ENCODE measurements at regions not wholly inside any gene's neighbourhood (a gene's known extent, or its start where the extent isn't known, plus 50 kb on each side); places are given as distances from the start of the nearest gene placed in this dataset.

DNA sequence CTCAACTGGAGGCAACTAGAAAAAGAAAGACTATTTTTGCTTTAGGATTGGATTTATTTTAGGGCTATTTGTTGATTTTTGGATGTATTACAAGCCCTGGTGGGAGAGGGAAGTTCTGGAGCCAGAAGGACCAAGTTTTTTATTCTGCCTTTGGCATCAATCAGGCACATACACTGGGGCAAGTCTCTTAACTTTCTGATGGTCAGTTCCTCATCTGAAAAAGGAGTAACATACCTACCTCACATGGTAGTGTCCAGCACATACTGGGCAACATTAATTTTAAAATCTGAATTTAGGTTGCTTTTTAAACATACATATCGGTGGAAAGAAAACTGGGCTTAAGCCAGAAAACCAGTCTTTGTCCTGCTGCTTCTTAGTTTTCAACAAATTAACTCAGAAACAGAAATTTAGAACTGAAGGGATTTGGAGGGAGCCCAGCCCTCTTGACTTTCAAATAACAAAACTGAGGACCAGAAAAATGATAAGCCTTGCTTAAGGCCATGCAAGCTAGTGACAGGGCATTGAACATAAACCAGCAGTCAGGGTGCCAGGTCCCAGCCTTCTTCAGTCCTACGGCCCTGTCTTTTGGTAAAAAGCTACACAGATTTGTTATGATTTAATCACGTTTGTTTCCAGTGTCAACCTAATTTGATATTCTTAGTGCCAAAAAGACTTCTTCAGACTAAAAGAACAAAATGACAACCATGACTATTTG, 90.2 kb upstream of the SLC38A2 start:
- DNase-seq: no peak

DNA sequence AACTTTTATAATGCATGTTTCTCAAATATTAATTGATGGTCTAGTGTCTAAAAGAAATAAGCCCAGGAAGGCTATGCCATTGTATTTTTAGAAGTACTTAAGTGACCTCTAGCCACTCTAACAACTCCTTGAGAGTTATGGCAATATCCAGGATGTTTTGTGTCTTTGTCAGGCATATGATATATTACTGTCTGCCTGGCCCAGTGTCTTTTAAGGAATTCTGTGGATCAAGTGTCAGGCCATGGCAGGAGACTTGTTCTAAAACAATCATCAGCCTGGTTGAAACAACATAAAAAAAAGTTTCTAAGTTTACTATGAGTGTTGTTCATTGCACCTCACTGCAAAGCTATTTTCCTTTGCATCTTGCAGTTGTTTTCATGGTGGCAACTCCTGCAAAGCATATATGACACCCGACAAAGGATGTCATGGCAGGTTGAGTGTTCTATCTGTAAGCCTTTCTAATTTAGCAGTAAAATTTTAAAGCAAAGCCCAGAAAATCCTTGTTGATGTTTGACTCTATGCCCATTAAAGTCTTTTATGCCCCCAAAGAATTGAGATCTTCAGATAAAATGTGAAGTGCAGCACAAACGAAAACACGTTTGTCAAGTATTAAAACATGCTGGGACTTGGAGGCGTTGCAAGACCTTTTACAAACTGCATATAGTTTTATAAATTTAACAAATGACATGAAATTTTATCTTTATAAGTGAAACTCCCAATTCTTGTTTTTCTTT, 89.5 kb upstream of the SLC38A2 start:
- no peak for DNase-seq

DNA sequence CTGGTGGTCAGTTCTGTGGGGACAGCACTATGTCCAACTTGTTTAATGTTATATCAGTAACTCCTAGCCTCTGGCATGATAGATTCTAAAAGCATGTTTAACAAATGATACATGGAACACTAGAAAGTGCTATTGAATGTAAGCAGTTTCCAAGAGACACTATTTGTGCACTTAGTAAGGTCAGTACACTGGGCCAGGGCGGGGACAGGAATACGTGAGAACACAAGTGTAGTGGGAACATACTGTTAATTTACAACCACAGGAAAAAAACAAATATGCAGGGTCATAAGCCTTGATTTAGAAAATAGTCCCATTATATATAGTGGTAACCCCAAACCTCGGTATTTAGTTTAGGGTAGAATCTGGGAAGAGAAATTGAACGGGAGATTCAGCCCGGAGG, 88.9 kb upstream of the SLC38A2 start:
- DNase-seq: no peak

DNA sequence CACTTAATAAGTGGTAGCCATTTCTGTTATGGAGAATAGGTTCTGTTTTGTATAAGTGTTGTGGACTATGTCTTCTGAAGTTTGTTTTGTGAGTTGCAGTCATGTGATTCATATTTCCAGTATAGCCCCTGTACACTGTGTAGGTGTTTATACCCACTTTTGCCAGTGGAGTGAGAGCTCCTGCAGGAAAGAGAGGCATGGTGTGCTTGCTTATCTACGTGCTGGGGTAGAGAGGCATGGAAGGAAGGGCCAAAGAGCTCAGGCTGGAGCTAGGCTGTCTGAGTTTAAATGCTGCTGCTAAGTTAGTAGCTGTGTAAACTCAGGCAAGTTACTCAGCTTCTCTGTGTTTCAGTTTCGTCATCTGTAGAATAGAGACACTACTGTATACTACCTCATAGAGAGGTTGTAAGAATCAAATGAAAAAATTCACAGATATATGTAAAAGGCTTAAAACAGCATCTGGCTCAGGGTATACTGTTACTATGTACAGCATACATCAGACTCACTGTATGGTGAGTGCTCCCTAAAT, 88.2 kb upstream of the SLC38A2 start:
- no peak for DNase-seq

DNA sequence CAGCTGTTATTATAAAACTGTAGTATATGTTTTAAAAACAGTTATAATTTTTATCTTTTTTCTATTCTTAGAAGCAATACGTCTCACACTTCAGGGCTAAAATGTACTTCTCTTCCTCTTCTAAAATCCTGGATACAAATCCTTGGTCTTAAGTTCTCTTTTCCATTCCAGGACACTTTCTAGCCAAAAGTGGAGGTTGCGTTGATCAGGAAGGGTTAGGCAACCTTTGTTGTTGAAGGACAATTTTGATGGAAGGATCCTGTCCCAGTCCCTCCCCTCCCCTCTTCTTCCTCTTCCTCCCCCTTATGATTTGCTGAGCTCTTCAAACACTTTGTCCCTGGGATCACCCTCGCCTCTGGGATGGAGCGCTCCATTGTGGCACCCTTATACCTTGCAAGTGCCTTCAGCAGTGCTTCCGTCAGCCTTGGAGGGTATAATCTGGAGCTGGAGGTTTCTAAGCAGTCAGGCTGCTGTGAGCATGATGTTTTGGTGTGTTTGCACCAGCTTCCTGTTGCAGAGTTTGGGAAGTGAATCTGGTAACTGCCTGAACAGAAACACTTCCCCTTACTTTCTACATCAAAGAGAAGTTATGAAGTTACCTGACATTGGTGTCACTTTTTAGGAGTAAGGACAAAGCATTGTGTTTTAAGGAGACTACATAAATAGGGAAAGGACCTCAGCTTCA, 87.4 kb upstream of the SLC38A2 start:
- no peak for DNase-seq

DNA sequence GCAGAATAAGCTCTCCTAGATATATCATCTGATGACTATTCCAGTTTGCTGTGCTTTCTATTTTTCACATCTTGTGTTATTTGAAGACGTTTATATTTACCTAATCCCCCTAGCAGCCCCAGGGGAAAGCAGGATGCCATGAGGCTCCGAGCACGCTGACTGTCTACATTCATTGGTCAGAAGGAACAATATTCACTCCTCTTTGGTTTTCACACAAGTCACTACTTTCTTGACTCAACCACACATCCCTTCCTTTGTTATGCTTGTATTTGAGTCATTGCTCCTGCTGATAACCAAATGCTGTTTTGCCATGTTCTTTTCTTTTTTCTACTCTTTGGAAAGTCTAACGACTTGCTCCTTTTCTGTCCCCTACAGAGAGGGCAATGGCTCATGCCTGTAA, 86.5 kb upstream of the SLC38A2 start:
- no peak for DNase-seq

DNA sequence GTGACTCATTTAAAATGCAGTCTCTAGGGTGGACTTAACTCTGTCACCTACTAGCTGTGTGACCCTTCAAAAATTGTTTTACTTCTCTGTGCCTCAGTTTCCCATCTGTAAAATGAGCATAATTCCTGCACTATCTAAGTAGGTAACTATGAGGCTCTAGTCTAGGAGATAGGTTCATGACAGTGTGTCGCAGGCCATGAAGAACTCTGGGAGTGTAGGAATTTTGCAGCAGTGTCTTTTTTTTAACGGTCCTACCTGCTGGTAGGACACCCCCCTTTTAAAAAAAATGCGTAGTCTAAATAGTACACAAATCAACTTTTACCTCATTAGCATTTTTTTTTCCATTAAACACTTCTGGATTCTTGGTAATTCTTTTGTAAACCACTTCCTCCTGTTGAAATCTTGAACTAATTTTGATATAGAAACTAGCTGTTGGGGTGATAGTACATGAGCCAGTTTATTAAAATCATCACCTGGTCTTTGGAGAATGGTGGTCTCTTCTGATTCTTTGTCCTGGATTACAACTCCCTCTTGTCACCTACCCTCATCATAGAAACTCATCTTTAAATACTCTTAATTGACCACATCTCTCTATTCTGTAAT, 86.0 kb upstream of the SLC38A2 start:
- DNase-seq: no peak

DNA sequence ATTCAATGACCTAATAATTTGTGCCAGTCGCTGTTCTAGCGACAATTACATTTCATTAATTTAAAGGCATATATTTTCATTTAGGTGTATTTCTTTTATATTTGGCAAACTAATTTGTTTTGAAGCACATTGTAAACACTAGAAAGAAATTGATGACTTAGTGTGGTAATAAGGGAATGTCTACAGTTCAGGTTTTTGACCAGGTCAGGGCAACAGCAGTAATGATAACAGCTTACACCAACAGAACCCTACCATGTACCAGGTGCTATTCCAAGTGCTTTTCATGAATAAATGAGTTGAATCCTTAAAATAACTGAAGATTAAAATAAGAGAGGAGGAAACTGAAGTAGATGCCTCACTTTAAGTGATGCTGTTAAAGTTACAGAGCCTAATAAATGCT, 85.4 kb upstream of the SLC38A2 start:
- no peak for DNase-seq

DNA sequence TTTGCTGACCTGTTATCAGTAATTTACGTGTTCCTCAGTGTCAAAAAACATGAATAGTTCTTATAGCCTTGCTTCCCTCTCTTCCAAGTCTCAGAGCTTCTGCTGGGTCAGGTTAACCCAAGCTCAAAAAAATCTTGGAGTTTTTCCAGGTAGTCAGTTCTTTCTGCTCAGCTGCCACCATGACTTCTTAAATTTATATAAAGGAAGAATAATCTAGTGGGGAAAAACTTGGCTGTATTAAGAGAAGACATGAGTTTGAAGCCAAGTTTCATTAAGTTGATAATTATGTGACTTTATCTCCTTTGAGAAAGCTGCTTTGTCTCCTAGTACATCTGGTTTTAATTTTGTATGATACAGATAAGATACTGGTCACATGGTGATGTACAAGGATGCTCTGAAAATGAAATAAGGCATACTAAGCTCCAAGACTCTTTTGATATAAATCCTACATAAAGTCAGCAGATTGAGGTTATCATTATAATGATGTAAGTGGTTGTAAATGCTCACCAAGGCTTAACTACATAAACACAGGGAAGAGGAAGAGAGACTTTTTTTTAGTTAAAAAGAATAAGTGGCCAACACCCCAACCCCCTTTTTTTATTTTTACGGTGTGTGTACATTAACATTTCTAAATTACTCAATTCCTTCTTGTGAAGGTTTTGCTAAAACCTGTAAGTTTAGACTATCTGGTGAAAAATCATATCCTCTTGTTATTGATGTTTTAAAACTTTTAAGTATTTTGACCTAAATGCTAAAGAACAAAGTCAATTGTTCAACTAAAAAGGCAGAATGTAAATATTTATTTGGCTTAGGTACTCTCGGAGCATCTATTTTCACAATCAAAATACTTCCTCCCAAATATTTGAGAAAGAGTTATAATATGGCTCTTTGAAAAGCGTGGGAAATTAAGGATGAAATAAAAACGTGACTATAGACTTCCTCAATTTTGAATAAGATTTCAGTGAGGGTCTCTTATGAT, 84.1 kb upstream of the SLC38A2 start:
- no peak for DNase-seq

DNA sequence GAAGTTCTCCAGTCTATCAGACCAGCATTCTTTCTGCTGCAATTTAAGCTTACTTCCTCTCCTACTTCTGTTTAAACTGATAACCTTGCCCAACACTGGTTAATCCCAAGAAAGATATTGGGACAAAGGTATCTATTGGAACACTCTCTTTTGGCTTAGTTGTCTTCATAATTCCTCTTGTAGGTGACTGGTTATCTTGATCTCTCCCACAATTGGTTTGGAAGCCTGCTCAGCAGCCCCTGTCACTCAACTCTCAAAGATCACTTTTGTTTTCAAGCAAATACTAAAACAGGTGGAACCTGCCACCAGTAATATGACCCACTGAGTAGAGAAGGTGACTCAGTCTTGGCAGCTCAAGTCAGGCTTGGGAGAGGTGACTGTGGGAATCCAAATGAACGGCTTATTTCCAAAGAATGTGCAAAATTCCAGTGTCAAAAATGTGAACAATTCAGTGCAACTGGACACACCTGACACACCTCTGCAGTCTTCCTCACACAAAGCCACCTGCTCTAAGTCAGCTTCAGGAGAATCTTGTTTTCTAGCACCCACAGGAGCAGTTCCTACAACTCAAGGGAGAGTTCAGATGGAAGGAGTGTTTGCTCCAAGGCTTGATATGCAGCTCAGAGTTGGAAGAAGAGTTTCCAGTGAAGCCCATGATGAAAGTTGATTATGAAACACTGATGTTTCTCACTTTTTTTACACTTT, 83.2 kb upstream of the SLC38A2 start:
- DNase-seq: no peak

DNA sequence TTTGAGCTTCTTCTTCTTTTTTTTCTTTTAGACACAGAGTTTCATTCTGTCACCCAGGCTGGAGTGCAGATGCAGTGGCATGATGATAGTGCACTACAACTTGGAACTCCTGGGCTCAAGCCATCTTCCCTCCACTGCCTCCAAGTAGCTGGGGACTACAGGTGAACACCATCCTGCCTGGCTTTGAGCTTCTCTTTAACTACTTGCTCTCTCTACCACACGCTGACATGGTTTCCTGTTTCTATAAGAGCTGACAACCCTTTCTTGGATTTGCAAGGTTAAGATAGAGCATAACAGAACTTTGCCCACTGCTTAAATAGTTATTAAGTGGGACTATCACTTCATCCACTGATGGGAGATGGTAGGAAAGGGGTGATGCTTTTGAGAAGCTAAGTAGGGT, 82.4 kb upstream of the SLC38A2 start:
- DNase-seq: no peak

DNA sequence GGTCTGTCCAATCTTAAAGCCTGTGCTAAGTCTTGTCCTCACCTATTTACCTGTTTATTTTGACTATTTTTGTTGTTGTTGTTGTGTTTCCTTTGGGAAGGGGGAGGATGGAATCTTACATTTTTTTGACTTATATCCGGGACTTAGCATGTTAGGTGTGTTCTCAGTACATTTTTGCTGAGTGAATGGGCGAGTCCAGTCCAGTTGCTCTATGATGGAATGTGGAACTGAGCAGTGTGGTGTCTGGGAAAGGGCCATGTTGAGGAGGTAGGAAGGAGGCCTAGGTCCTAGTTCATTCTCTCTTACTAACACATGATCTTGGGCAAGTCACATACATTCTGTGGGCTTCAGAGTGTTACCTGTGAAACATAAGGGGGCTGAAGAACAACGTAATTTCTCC, 80.9 kb upstream of the SLC38A2 start:
- DNase-seq: no peak

DNA sequence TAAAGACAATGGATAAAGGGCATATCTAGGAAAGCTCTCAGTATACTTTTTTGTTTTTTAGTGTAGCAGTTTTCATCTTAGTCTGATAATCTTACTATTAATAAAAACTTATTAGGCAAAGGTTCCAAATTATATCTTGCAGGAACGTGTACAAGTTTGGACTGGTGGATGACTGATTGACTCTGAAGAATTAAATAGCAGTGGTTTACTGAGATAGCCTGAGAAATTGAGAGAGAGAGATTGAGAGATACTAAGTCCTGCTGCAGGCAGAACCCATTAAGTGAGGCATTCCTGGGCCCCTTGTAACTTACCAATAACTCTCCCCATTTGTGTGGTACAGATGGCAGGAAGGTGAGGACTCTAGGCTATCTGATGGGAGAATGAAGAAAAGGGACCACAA, 80.2 kb upstream of the SLC38A2 start:
- no peak for DNase-seq

DNA sequence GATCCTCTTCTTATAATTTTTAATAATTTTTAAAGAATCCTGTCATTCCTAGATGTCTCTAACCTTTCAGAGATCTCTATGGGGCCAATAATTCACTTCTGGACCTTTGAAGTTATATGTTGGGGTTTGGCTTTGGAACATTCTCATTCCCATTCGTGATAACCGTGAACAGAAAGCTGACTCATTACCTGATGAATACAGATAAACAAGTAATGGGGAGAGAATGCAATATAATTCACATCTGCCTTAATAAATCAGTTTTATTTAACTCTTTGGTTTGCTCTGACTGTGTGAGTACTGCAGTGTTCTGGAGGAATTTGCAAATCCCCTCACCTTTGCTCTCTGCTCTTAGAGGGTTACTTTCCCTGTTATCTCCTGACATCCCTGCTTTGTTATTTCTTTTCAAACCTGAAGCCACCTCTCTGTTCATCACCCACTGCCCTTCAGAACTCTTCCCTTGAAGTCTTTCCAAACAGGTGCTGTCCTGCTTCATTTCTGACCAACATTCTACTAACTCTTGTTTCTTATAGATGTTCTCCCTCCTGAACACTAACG, 79.6 kb upstream of the SLC38A2 start:
- DNase-seq: no peak

DNA sequence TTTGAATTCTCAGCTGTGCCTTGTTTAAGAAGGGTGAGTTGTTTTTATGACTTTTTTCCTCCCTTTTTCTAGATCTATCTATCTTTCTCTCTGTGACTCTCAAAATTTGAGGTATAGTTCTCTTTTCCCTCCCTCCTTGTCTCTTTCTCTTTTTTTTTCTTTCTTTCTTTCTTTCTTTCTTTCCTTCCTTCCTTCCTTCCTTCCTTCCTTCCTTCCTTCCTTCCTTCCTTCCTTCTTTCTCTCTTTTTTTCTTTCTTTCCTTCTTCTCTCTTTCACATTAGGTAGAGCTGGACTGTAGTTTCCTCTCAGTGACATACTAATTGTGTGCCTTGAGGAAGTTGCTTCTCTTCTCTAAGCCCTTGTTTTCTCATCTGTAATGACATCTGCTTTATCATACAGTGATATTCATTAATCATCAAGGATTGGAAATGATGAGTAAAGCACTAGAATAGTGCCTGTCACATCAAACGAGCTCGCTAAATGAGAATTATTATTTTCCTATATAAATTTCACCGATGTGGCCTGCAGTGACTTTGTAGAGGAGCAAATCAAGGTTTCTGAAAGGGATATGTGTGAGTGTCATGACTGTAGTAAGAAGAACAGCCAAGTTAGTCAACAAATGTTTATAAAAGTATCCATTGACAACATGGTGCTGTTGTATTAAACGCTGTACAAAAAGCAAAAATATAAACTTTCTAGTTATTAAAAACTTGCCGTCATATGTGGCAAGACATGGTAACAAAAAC, 78.9 kb upstream of the SLC38A2 start:
- DNase-seq: no peak

DNA sequence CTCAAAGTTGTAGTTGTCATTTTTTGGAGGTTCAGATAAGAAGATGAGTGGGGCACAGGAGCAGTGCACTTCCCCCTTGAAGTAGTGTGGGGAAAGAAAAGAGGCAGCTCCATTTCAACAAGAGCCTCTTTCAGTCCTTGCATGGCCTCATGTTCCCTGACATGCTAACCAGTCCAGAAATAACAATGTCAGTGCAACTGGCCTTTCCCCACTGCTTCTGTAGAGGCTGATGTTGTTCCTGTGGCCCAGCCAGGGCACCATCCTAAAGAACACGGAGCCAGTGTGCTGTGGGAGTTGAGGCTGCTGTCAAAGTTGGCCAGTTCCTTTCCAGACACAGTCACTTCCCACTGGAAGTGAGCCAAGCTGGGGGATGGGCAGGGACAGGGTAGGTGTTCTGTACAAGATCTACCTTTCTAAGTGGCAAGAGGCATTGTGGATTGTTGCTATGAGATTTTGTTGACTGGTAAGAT, 77.7 kb upstream of the SLC38A2 start:
- DNase-seq: no peak

DNA sequence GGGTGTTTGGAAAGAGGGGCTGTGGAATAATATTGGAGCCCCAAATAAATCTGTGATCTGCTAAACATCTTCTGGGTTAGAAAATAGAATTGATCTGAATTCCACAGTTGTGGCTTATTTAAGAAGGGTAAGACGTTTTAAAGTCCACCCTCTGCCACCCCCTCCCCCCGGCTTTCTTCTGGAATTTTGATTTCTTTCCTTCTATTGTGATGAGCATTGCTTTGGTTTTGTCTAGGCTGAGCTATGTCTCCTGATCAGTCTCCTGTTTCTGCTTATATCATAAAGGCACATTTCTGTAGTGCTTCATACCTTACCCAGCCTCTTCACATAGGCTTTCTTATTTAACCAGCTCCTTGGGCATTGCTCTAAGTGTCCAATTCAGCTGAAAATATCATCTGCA, 77.3 kb upstream of the SLC38A2 start:
- DNase-seq: no peak

DNA sequence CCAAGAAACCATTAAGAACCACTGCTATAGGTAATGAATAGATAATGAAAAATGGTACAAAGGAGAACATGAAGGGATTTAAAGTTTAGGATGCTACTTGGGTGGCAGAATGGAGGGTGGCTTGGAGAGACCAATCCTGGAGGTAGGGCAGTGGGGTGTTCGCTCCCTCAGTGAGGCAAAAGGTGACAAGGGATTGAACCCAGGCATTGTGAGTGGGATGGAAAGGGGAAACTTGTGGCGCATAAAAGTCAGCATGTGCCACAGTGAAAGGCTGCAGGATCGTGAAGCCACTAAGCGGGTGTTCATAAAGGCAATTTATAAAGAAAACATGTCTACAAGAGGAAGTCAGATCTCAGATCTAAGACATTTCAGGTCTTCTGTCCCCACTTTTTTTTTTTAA, 76.7 kb upstream of the SLC38A2 start:
- DNase-seq: no peak

DNA sequence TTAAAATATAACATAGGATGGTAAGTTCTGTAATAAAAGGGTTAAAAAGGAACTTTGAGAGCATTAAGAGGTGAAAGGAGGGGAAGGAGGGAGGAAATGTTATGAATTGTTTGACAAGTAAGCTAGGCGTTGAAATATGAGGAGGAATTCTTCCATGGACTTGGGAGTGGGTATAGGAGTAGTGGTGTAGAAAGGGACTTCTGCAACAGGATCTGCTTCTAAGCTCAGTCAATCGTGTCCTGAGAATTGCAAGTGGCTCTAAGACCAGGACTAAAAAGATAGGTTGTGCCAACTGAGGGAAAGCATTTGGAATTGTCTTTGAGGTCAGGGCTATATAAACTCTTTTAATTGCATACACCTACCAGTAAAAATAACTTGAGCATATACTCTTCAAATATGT, 74.1 kb upstream of the SLC38A2 start:
- DNase-seq: no peak

DNA sequence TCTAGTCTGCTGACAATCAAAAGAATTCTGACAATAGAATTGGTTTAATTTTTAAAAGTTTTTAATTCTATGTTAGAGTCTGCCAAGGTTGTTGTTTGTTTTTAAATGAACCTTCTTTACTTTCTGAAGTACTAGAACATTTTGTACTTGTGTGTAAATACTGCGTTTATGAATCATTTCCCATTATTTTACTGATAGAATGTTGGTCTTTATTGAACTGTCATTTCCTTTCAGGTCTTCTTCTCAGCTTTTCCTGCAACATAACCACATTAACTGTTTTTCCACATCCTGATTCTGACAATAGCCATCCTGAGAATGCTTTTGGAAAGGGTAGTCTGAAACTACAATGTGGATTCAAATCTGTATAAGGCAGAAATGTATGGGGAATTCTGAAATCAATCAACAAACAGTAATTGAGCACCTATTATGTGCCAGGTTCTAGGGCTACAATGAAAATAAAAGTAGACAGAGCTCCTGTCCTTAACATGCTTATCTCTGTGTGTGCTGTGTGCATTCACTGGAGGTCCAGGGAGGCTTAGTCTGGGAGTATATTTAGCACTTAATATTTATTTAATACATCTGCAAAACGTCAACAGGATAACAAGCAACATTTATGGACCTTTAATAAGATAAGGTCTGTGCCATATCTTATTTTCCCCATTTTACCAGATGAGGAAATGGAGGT, 73.1 kb upstream of the SLC38A2 start:
- DNase-seq: no peak
